Activated CD8-positive, alpha-beta memory T cell treated with anti-CD3 and anti-CD28 coated beads for 4 hours (primary cell): ENCODE measurements at regions not wholly inside any gene's neighbourhood (a gene's known extent, or its start where the extent isn't known, plus 50 kb on each side); places are given as distances from the start of the nearest gene placed in this dataset.

ENCODE experiments used
- DNase-seq, 2 donors: peaks; one replicate each; pipeline ENCODE4 v3.0.0-alpha.2; 2020; ENCODE audit warnings: low read depth in 2 of 2

- no peak for DNase-seq
These were observed 63.0 kb downstream of the C5orf15 start for GRCh38 chr5:133905424-133905823.

- DNase-seq, result no peak
These were observed 63.8 kb downstream of the C5orf15 start for GRCh38 chr5:133904641-133905040.

- DNase-seq, result no peak
These were observed 65.8 kb downstream of the C5orf15 start for GRCh38 chr5:133902511-133903118.

GRCh38 chr5:133900534-133901270, 67.7 kb downstream of the C5orf15 start:
- no peak for DNase-seq

- DNase-seq, result no peak
These were observed 68.9 kb downstream of the C5orf15 start for GRCh38 chr5:133899506-133899905.

- DNase-seq, result no peak
These were observed 70.0 kb downstream of the C5orf15 start for GRCh38 chr5:133898440-133898839.

- no peak for DNase-seq
These were observed 71.0 kb downstream of the C5orf15 start for GRCh38 chr5:133897431-133897830.

- DNase-seq, result no peak
These were observed 71.6 kb downstream of the C5orf15 start for GRCh38 chr5:133896873-133897272.

GRCh38 chr5:133895979-133896845, 72.2 kb downstream of the C5orf15 start:
- DNase-seq, result no peak

GRCh38 chr5:133894143-133894542, 74.3 kb downstream of the C5orf15 start:
- DNase-seq, result no peak

- no peak for DNase-seq
These were observed 75.7 kb downstream of the C5orf15 start for GRCh38 chr5:133892774-133893173.

GRCh38 chr5:133892306-133892705, 76.1 kb downstream of the C5orf15 start:
- no peak for DNase-seq

- no peak for DNase-seq
These were observed 77.0 kb downstream of the C5orf15 start for GRCh38 chr5:133891390-133891789.

GRCh38 chr5:133890776-133891280, 77.6 kb downstream of the C5orf15 start:
- no peak for DNase-seq

- no peak for DNase-seq
These were observed 78.1 kb downstream of the C5orf15 start for GRCh38 chr5:133890314-133890713.

- DNase-seq, result no peak
These were observed 79.0 kb downstream of the C5orf15 start for GRCh38 chr5:133889271-133889905.

- DNase-seq, result no peak
These were observed 79.8 kb downstream of the C5orf15 start for GRCh38 chr5:133888625-133888991.

GRCh38 chr5:133885566-133885965, 82.9 kb downstream of the C5orf15 start:
- no peak for DNase-seq

GRCh38 chr5:133884569-133885311, 83.7 kb downstream of the C5orf15 start:
- no peak for DNase-seq

- no peak for DNase-seq
These were observed 84.5 kb downstream of the C5orf15 start for GRCh38 chr5:133883916-133884315.

GRCh38 chr5:133882846-133883245, 85.6 kb downstream of the C5orf15 start:
- no peak for DNase-seq
